Mesendoderm (in vitro differentiated cells): ENCODE measurements at regions not wholly inside any gene's neighbourhood (a gene's known extent, or its start where the extent isn't known, plus 50 kb on each side); places are given as distances from the start of the nearest gene placed in this dataset.

Source experiments
- DNase-seq: peaks from one replicate; pipeline ENCODE4 v3.0.0; 2013
- H2AK5ac ChIP-seq: 2 replicates; pipeline ENCODE4 v1.6.1; 2013; ENCODE audit warnings: low read length, inconsistent platforms
- H2BK120ac ChIP-seq: 2 replicates; pipeline ENCODE4 v1.6.1; 2013; ENCODE audit warnings: low read depth, mild to moderate bottlenecking, low read length, moderate library complexity, mixed read lengths
- H2BK15ac ChIP-seq: replicated peaks from 2 replicates; pipeline ENCODE4 v1.6.1; 2013; ENCODE audit warnings: low read depth, mild to moderate bottlenecking, moderate library complexity
- H2BK5ac ChIP-seq: 2 replicates; pipeline ENCODE4 v1.6.1; 2013; ENCODE audit warnings: low read length, inconsistent platforms
- H3K18ac ChIP-seq: 2 replicates; pipeline ENCODE4 v1.6.1; 2013; ENCODE audit warnings: mild to moderate bottlenecking, low read length, mixed read lengths
- H3K23ac ChIP-seq: one replicate; pipeline ENCODE4 v1.6.1; 2013; ENCODE audit warnings: low read length
- H3K27ac ChIP-seq: 2 replicates; pipeline ENCODE4 v1.5.1; 2013; ENCODE audit warnings: low read depth, mild to moderate bottlenecking, inconsistent platforms, low read length, moderate library complexity
- H3K27me3 ChIP-seq: 2 replicates; pipeline ENCODE4 v1.6.1; 2013; ENCODE audit warnings: low read length, control low read depth, mild to moderate bottlenecking, inconsistent platforms; ENCODE audit not compliant: insufficient read depth, poor library complexity
- H3K36me3 ChIP-seq: 2 replicates; pipeline ENCODE4 v1.6.1; 2013; ENCODE audit warnings: low read length, inconsistent platforms; ENCODE audit not compliant: control insufficient read depth, insufficient read depth
- H3K4ac ChIP-seq: one replicate; pipeline ENCODE4 v1.6.1; 2013; ENCODE audit warnings: low read depth, mild to moderate bottlenecking, low read length, moderate library complexity
- H3K4me1 ChIP-seq: 2 replicates; pipeline ENCODE4 v1.6.1; 2013; ENCODE audit warnings: low read depth, low read length, inconsistent platforms; ENCODE audit not compliant: control insufficient read depth
- H3K4me2 ChIP-seq: 2 replicates; pipeline ENCODE4 v1.6.1; 2013; ENCODE audit warnings: low read length
- H3K4me3 ChIP-seq: 2 replicates; pipeline ENCODE4 v1.5.1; 2013; ENCODE audit warnings: mild to moderate bottlenecking, low read length
- H3K56ac ChIP-seq: one replicate; pipeline ENCODE4 v1.6.1; 2013; ENCODE audit warnings: low read length
- H3K79me1 ChIP-seq: 2 replicates; pipeline ENCODE4 v1.6.1; 2013; ENCODE audit warnings: low read length, inconsistent platforms
- H3K79me2 ChIP-seq: 2 replicates; pipeline ENCODE4 v1.6.1; 2013; ENCODE audit warnings: mild to moderate bottlenecking, low read length; ENCODE audit not compliant: control insufficient read depth, insufficient read depth
- H3K9ac ChIP-seq: 2 replicates; pipeline ENCODE4 v1.6.1; 2013; ENCODE audit warnings: low read length, inconsistent platforms
- H4K5ac ChIP-seq: one replicate; pipeline ENCODE4 v1.6.1; 2013; ENCODE audit warnings: low read length
- H4K8ac ChIP-seq: one replicate; pipeline ENCODE4 v1.6.1; 2013; ENCODE audit warnings: low read depth, mild to moderate bottlenecking, control low read depth, low read length, moderate library complexity
- WGBS: extraction: QIAGEN DNeasy Blood & Tissue Kit; methylation state at CpG from one replicate; pipeline ENCODE4 v1.1.7; 2013; ENCODE audit warnings: low lambda C conversion rate, missing lambda C conversion rate; ENCODE audit not compliant: insufficient coverage; ENCODE audit errors: extremely low coverage; 5-methylcytosine and 5-hydroxymethylcytosine counted together

- no peak overlapping the region for H2AK5ac ChIP-seq
- H3K4me1 ChIP-seq, result no peaks in the 10 kb centered on the region
- no peaks in the 10 kb centered on the region for H3K36me3 ChIP-seq
- no peak overlapping the region for H2BK5ac ChIP-seq
- H3K18ac ChIP-seq, result no peak overlapping the region
- DNase-seq, result no peak
- no peak overlapping the region for H2BK15ac ChIP-seq
- no peaks in the 10 kb centered on the region for H3K27me3 ChIP-seq
- H4K8ac ChIP-seq, result no peak overlapping the region
- H3K79me1 ChIP-seq, result no peaks in the 10 kb centered on the region
- H3K56ac ChIP-seq, result no peak overlapping the region
- no peak overlapping the region for H3K9ac ChIP-seq
- WGBS, result no CpG with 5 or more reads among the region's 22 CpGs
- H4K5ac ChIP-seq, result no peak overlapping the region
- H3K4me3 ChIP-seq, result no peak overlapping the region
- no peak overlapping the region for H2BK120ac ChIP-seq
- H3K4ac ChIP-seq, result no peak overlapping the region
- no peak overlapping the region for H3K27ac ChIP-seq
- no peaks in the 10 kb centered on the region for H3K79me2 ChIP-seq
- no peak overlapping the region for H3K23ac ChIP-seq
- no peak overlapping the region for H3K4me2 ChIP-seq
Observed at GRCh38 chr6:33944686-33945411, 141.0 kb upstream of the MLN start.

- Histone ChIP-seq H2AK5ac (no peak overlapping the region), H2BK120ac (no peak overlapping the region), H2BK5ac (no peak overlapping the region), H3K56ac (no peak overlapping the region), H3K36me3 (no peaks in the 10 kb centered on the region), H4K8ac (no peak overlapping the region), H2BK15ac (no peak overlapping the region), H3K79me1 (no peaks in the 10 kb centered on the region), H3K4ac (no peak overlapping the region), H3K4me2 (no peak overlapping the region), H3K9ac (no peak overlapping the region), H3K4me1 (peaks cover 6% of the 10 kb centered on the region), H3K27ac (no peak overlapping the region), H3K27me3 (no peaks in the 10 kb centered on the region), H3K18ac (no peak overlapping the region), H4K5ac (no peak overlapping the region), H3K4me3 (no peak overlapping the region), H3K79me2 (no peaks in the 10 kb centered on the region), H3K23ac (no peak overlapping the region)
- DNase-seq, result no peak
- WGBS, result no CpG with 5 or more reads among the region's 1 CpG
Observed at GRCh38 chr6:33936886-33937285, 133.1 kb upstream of the MLN start.

- Histone ChIP-seq H3K27me3 (no peaks in the 10 kb centered on the region), H3K79me2 (no peaks in the 10 kb centered on the region), H3K4me3 (no peak overlapping the region), H3K18ac (no peak overlapping the region), H4K8ac (no peak overlapping the region), H4K5ac (no peak overlapping the region), H3K4me2 (no peak overlapping the region), H3K9ac (no peak overlapping the region), H3K4me1 (peaks cover 6% of the 10 kb centered on the region), H3K79me1 (no peaks in the 10 kb centered on the region), H2BK120ac (no peak overlapping the region), H3K27ac (no peak overlapping the region), H3K4ac (no peak overlapping the region), H2BK5ac (no peak overlapping the region), H3K23ac (no peak overlapping the region), H2AK5ac (no peak overlapping the region), H2BK15ac (no peak overlapping the region), H3K56ac (no peak overlapping the region), H3K36me3 (no peaks in the 10 kb centered on the region)
- DNase-seq, result peak; percentile 16
- no CpG with 5 or more reads among the region's 15 CpGs for WGBS
Observed at GRCh38 chr6:33935439-33936080, 131.8 kb upstream of the MLN start.

- no peaks in the 10 kb centered on the region for H3K36me3 ChIP-seq
- H3K4me1 ChIP-seq, result peaks cover 6% of the 10 kb centered on the region
- no peak overlapping the region for H3K9ac ChIP-seq
- no peak overlapping the region for H4K8ac ChIP-seq
- H3K56ac ChIP-seq, result no peak overlapping the region
- no CpG with 5 or more reads among the region's 7 CpGs for WGBS
- H3K27me3 ChIP-seq, result no peaks in the 10 kb centered on the region
- no peak overlapping the region for H3K18ac ChIP-seq
- no peaks in the 10 kb centered on the region for H3K79me1 ChIP-seq
- no peak overlapping the region for H3K23ac ChIP-seq
- no peaks in the 10 kb centered on the region for H3K79me2 ChIP-seq
- H2AK5ac ChIP-seq, result no peak overlapping the region
- no peak overlapping the region for H3K4me2 ChIP-seq
- no peak overlapping the region for H2BK15ac ChIP-seq
- no peak overlapping the region for H3K27ac ChIP-seq
- no peak overlapping the region for H4K5ac ChIP-seq
- H2BK5ac ChIP-seq, result no peak overlapping the region
- H2BK120ac ChIP-seq, result no peak overlapping the region
- DNase-seq, result no peak
- no peak overlapping the region for H3K4me3 ChIP-seq
- no peak overlapping the region for H3K4ac ChIP-seq
Observed at GRCh38 chr6:33934731-33935270, 131.0 kb upstream of the MLN start.

- Histone ChIP-seq H3K27me3 (no peaks in the 10 kb centered on the region), H3K4ac (no peak overlapping the region), H3K18ac (no peak overlapping the region), H3K79me1 (no peaks in the 10 kb centered on the region), H3K56ac (no peak overlapping the region), H3K27ac (no peak overlapping the region), H4K8ac (no peak overlapping the region), H3K79me2 (no peaks in the 10 kb centered on the region), H2BK5ac (no peak overlapping the region), H3K23ac (no peak overlapping the region), H3K4me3 (no peak overlapping the region), H4K5ac (no peak overlapping the region), H3K9ac (no peak overlapping the region), H3K4me2 (no peak overlapping the region), H2AK5ac (no peak overlapping the region), H2BK15ac (no peak overlapping the region), H2BK120ac (no peak overlapping the region), H3K36me3 (no peaks in the 10 kb centered on the region), H3K4me1 (peaks cover 6% of the 10 kb centered on the region)
- no peak for DNase-seq
- no CpG with 5 or more reads among the region's 4 CpGs for WGBS
Observed at GRCh38 chr6:33933101-33933500, 129.3 kb upstream of the MLN start.
